ENCODE measurements at regions not wholly inside any gene's neighbourhood (a gene's known extent, or its start where the extent isn't known, plus 50 kb on each side); places are given as distances from the start of the nearest gene placed in this dataset.

DNA sequence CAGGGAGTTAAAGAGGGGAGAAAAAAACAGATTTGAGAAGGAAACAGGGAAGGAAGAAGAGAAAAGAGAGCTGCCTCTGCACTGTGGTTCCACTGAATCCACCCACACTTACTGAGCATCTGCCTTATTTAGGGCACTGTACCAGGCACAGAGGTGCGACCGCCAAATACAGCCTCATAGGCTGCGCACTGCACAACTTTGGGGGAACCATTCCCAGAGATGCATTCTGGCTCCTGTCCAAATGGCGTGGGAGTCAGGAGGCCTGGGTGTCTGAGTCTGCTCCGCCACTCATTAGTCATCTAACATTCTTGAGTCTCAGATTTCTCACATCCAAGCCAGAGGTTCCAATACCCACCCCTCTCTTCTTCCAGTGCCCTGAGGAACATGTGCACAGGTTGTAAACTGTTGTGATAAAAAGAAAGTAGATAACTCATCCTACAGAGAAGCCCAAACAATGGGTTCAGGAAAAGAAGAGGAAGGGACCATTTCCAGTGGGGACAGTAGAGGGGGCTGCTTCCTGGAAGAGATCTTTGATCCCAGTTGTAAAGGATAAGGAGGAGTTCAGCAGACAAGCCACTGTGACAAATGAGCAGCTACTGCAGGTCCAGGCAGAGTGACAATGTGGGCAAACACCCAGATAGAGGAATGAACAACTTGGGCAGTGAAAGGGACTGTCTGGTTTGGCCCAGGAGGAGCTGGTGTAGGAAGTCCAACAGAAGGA is 254.6 kb downstream of the UACA start:
- TF ChIP-seq, protein P1, sequence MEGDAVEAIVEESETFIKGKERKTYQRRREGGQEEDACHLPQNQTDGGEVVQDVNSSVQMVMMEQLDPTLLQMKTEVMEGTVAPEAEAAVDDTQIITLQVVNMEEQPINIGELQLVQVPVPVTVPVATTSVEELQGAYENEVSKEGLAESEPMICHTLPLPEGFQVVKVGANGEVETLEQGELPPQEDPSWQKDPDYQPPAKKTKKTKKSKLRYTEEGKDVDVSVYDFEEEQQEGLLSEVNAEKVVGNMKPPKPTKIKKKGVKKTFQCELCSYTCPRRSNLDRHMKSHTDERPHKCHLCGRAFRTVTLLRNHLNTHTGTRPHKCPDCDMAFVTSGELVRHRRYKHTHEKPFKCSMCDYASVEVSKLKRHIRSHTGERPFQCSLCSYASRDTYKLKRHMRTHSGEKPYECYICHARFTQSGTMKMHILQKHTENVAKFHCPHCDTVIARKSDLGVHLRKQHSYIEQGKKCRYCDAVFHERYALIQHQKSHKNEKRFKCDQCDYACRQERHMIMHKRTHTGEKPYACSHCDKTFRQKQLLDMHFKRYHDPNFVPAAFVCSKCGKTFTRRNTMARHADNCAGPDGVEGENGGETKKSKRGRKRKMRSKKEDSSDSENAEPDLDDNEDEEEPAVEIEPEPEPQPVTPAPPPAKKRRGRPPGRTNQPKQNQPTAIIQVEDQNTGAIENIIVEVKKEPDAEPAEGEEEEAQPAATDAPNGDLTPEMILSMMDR (IDR thresholded peaks at IDR 0.05; ENCODE audit: control extremely low read depth in 1 of 3, insufficient read depth in 1 of 3, low read depth in 1 of 3, low read length in 3 of 3), result peak in 1 of 3 experiments; percentile 40; a peak in 1 of 4 replicates
- no peak for TF ChIP-seq TBP (IDR thresholded peaks at IDR 0.05; ENCODE audit: low read depth, low read length)
- TF ChIP-seq KDM1A (IDR thresholded peaks at IDR 0.05; ENCODE audit: borderline replicate concordance, low read length), result no peak
- TF ChIP-seq POLR2A (IDR thresholded peaks at IDR 0.05; ENCODE audit: control extremely low read depth in 1 of 2, low read depth in 2 of 2, low read length in 2 of 2), result no peak
- TF ChIP-seq YY1 (IDR thresholded peaks at IDR 0.05; ENCODE audit: low read depth, low read length), result no peak
- no peak for TF ChIP-seq ZNF274 (IDR thresholded peaks at IDR 0.05; ENCODE audit: borderline replicate concordance, extremely low read depth, low read length)
- no peak for TF ChIP-seq SP1 (IDR thresholded peaks at IDR 0.05; ENCODE audit: low read depth, low read length)
- no peak for TF ChIP-seq POU5F1 (IDR thresholded peaks at IDR 0.05; ENCODE audit: low read depth, low read length)
- no peak for TF ChIP-seq GTF2F1 (IDR thresholded peaks at IDR 0.05; ENCODE audit: borderline replicate concordance, low read depth, low read length)

Data from H1 (cell line).